Fibroblast of skin of left quadriceps (primary cell): ENCODE measurements at regions not wholly inside any gene's neighbourhood (a gene's known extent, or its start where the extent isn't known, plus 50 kb on each side); places are given as distances from the start of the nearest gene placed in this dataset.
"Not testable (repeated sequence)": the region's sequence is repeated elsewhere in the genome, so short reads cannot be mapped to it uniquely, and the experiment has no call there.

Experiments used
- DNase-seq, 2 experiments: peaks; one replicate each; pipeline ENCODE4 v3.0.0-alpha.2; 2013; ENCODE audit warnings: low read depth in 2 of 2

DNA sequence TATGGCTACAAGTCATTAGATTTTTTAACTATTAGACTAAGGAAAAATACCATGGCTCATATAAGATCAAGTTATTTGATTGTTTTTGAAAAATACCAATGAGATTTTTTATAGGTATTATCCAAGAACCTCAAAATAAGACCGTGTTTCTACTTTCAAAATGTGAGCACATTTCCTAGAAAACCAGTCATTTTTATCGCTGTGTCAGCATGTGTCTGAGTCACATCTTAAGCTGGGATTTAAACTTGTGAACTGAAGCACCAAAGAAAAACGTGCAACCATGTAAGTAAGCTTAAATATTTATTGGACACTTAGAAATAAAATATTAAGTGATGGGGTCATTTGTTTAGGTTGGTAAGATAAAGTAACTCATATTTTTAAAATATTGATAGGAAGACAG lies 1676.0 kb upstream of the NUDT12 start:
- no peak for DNase-seq

- no peak for DNase-seq
Observed at GRCh38 chr5:105230516-105231157, 1668.0 kb upstream of the NUDT12 start.

DNA sequence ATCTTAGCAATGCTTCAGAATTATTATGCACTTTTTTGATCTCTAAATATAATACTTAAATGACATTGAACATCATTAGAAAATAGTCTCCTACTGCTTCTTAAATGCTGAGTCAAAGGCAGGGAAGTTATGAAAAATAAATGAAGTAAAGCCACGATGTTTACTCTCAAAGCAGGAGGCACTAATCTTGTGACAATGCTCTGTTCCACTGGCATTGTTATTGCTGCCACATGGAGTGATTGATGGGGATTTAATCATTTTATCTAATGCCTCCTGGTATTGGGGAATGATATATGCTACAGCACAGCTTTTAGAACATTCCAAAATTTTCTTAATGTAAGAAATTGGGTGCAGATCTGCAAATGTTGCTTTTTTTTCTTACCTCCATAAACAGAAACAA lies 1655.4 kb upstream of the NUDT12 start:
- no peak for DNase-seq

DNA sequence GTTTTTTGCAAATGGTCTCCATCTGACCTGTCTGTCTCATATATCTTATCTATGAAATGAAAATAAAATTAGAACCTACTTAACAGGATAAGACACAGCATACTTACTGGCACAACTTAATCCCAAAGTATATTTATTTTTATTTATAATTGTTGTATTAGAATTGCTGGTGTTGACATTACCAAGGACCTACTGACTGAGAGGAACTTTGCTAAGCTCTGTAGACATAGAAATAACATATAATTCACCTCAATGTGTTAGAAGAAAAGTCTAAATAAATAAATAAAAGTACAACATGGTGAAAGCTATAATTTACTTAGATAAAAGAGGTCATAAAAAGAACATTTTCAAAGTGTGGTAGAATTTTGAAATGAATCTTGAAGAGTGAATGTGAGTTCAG lies 1650.5 kb upstream of the NUDT12 start:
- no peak for DNase-seq

- DNase-seq = no peak
Observed at GRCh38 chr5:105207066-105207465, 1644.5 kb upstream of the NUDT12 start.

GRCh38 chr5:105197531-105197930 lies 1634.9 kb upstream of the NUDT12 start:
- DNase-seq = no peak

- DNase-seq = no peak
Observed at GRCh38 chr5:105195765-105196164, 1633.2 kb upstream of the NUDT12 start.

GRCh38 chr5:105172918-105173317 lies 1610.3 kb upstream of the NUDT12 start:
- DNase-seq = no peak

GRCh38 chr5:105168806-105169205 lies 1606.2 kb upstream of the NUDT12 start:
- DNase-seq = no peak

DNA sequence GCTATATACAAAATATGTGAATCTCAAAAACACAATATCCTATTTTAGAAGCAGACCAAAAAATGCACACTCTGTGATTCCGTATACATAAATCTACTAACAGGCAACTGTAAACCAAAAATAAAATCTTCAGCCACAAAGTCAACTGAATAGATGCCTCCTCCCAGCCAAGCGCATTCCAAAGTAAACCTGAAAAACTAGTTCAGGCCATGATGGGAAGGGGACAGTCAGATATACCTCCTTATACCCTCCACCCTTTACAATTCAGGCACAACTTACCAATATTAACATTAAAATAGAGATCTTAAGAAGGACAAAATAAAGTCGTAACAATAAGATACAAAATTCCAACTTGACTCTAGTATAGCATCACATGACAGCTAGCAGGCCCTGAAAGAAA lies 1604.5 kb upstream of the NUDT12 start:
- DNase-seq = no peak

DNA sequence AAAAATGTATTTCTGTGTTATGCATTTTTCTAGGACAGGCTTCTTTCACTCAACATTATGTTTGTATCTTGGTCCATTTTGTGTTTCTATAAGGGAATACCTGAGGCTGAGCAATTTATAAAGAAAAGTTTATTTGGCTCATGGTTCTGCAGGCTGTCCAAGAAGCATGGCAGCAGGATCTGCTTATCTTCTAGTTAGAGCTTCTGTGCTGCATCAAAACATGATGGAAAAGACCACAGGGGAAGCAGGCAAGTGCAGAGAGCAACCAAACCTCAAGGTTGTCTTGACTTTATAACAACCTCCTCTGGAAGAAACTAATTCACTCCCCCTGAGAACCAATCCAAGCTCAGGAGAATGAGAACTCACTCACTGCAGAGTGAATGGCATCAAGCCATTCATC lies 1601.0 kb upstream of the NUDT12 start:
- DNase-seq = no peak

GRCh38 chr5:105162557-105162956 lies 1600.0 kb upstream of the NUDT12 start:
- DNase-seq = not testable (repeated sequence)

GRCh38 chr5:105158526-105158925 lies 1595.9 kb upstream of the NUDT12 start:
- no peak for DNase-seq

DNA sequence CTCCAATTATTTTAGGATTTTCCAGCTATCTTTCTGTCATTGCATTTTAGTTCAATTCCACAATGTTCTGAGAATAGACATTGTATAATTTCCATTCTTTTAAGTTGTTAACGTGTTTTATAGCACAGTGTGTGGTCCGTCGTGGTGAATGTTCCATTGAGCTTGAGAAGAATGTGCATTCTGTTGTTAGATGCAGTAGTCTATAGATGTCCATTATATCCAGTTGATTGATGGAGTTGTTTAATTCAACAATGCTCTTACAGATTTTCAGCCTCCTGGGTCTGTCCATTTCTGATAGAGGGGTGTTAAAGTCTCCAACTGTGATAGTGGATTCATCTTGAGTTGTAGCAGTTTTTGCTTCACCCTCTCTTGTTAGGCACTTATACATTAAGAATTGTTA lies 1587.7 kb upstream of the NUDT12 start:
- no peak for DNase-seq

DNA sequence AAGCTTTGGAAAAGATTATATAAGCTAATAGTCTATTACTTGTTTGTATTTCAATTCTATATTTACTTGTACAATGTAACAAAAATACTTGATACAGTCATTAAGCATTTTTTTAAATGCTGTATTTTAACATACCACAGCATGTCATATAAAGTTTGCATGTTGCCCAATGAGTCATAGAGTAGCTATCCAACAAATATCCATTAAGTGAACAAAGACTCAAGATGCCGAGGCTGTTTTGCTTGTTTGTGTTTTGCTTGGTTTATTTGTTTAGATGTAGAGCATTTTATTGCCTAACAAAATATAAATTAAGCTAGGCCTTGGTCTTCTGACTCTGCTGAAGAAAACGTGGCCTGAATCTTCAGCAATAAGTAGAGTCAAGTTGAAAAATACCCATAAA lies 1584.3 kb upstream of the NUDT12 start:
- no peak for DNase-seq

GRCh38 chr5:105145152-105145551 lies 1582.6 kb upstream of the NUDT12 start:
- DNase-seq = no peak

- no peak for DNase-seq
Observed at GRCh38 chr5:105134328-105134727, 1571.7 kb upstream of the NUDT12 start.

DNA sequence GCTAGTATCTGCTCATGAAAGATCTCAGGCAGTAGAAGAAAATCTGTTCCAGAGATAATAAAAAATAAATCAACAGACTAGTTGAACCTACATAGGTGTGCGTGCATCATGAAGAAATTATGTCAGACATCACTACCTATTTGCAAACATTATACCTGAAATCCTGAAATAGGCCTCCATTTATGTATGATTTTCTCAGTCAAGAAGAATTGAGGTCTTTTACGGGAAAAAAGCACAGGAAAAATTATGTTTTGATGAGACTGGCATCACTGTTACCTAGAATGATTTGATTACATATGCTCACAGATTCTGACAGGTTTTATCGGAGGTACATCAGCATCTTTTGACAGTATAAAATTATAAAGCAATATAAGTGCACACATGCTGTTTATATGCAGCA lies 1570.5 kb upstream of the NUDT12 start:
- DNase-seq = no peak

GRCh38 chr5:105132581-105132980 lies 1570.0 kb upstream of the NUDT12 start:
- DNase-seq = no peak

DNA sequence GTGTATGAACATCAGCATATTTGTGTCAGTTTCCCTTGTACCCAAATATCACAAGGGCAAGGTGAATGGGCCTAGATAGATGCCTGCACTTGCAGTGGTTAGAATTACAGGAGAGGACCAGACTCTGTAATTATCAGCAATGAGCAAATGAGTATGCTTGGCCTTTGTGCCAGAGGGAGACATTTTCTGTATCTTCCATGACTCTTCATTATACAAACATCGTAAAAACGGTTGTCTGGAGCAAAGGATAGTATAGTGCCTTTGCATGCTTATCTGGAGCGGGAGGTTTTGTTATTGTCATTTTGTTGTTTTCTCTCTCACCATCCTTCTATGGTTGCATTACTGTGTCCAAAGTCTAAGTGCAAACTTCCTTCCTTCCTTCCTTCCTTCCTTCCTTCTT lies 1568.5 kb upstream of the NUDT12 start:
- no peak for DNase-seq

- DNase-seq = peak; percentile 15 to 26
Observed at GRCh38 chr5:105101577-105101976, 1539.0 kb upstream of the NUDT12 start.

DNA sequence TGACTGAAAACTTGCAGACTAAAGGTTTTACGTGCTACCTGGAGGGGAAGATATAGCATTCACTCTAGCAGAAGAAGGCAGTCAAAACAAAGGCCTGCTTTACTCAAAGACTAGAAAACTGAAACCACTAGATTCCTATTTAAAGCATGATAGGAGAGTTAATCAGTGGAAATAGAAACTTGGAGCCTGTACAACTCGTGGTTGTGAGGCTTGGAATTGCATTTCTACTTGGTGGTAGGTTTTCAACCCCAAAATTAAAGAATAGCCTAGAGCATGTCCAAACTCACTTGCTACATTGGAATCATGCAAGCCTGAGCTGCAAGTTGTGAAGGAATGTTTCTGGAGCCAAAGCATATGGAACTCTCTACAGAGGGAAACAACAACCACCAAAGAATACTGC lies 1526.4 kb upstream of the NUDT12 start:
- DNase-seq = no peak

- DNase-seq = no peak
Observed at GRCh38 chr5:105088102-105088501, 1525.5 kb upstream of the NUDT12 start.

GRCh38 chr5:105057893-105058292 lies 1495.3 kb upstream of the NUDT12 start:
- no peak for DNase-seq
